IMR-90 (cell line): ENCODE measurements at regions not wholly inside any gene's neighbourhood (a gene's known extent, or its start where the extent isn't known, plus 50 kb on each side); places are given as distances from the start of the nearest gene placed in this dataset.

Source experiments
- ATAC-seq: fragments of 200-7000 bp; cut with Tn5 transposase; 2 replicates; pipeline ENCODE4 v1.9.1; 2020; ENCODE audit warnings: low read depth, mild to moderate bottlenecking, moderate library complexity
- BruUV-seq: library from RNA; stranded (reverse); fragments of 400-500 nt; replicated peaks from 2 replicates; lab custom pipeline; 2021; lab: Mats Ljungman, UMichigan
- CTCF ChIA-PET: fragments of 300-600 bp; formaldehyde crosslinking; extraction: SDS; loops from one replicate; lab custom pipeline; 2021; ENCODE audit warnings: antibody characterized with exemption; lab: Yijun Ruan, JAX
- POLR2A ChIA-PET: fragments of 300-600 bp; sonication (Branson Sonifier 250); formaldehyde crosslinking; loops from one replicate; lab custom pipeline; 2022; ENCODE audit warnings: antibody characterized with exemption; ENCODE audit not compliant: unreplicated experiment; lab: Charles Lee
- DNase-seq: peaks from one replicate; pipeline ENCODE4 v3.0.0; 2013
- H2AFZ ChIP-seq: replicated peaks from 2 replicates; pipeline ENCODE3; 2013; ENCODE audit warnings: low read length, mild to moderate bottlenecking; ENCODE audit not compliant: poor library complexity
- H2AK5ac ChIP-seq: 2 replicates; pipeline ENCODE4 v1.6.1; 2013; ENCODE audit warnings: low read depth, low read length, inconsistent platforms
- H2AK9ac ChIP-seq: replicated peaks from 2 replicates; pipeline ENCODE3; 2013; ENCODE audit warnings: mild to moderate bottlenecking, low read depth, low read length, moderate library complexity; ENCODE audit not compliant: poor library complexity
- H2BK120ac ChIP-seq: 2 replicates; pipeline ENCODE4 v1.6.1; 2013; ENCODE audit warnings: low read depth, low read length, inconsistent platforms
- H2BK15ac ChIP-seq: 3 replicates; pipeline ENCODE4 v1.6.1; 2013; ENCODE audit warnings: low read depth, low read length, inconsistent platforms
- H2BK20ac ChIP-seq: 2 replicates; pipeline ENCODE4 v1.6.1; 2013; ENCODE audit warnings: low read depth, mild to moderate bottlenecking, inconsistent platforms, low read length, moderate library complexity
- H2BK5ac ChIP-seq: 2 replicates; pipeline ENCODE4 v1.6.1; 2013; ENCODE audit warnings: mild to moderate bottlenecking, low read depth, low read length, inconsistent platforms; ENCODE audit not compliant: poor library complexity, severe bottlenecking
- H3K14ac ChIP-seq: replicated peaks from 2 replicates; pipeline ENCODE4 v1.6.1; 2013; ENCODE audit warnings: low read depth, low read length, inconsistent platforms
- H3K18ac ChIP-seq: 2 replicates; pipeline ENCODE4 v1.6.1; 2013; ENCODE audit warnings: low read depth, low read length, control low read depth
- H3K23ac ChIP-seq: 2 replicates; pipeline ENCODE4 v1.6.1; 2013; ENCODE audit warnings: low read depth, low read length, inconsistent platforms
- H3K27ac ChIP-seq: 2 replicates; pipeline ENCODE4 v1.5.1; 2013; ENCODE audit warnings: mild to moderate bottlenecking, control low read depth, low read length; ENCODE audit not compliant: insufficient read depth
- H3K27me3 ChIP-seq: 2 replicates; pipeline ENCODE4 v1.6.1; 2013; ENCODE audit warnings: low read length; ENCODE audit not compliant: control insufficient read depth, insufficient read depth
- H3K36me3 ChIP-seq: 2 replicates; pipeline ENCODE4 v1.6.1; 2013; ENCODE audit warnings: low read length, mixed read lengths; ENCODE audit not compliant: control insufficient read depth, insufficient read depth
- H3K4ac ChIP-seq: 2 replicates; pipeline ENCODE4 v1.6.1; 2013; ENCODE audit warnings: low read depth, low read length, inconsistent platforms
- H3K4me1 ChIP-seq: 2 replicates; pipeline ENCODE4 v1.6.1; 2013; ENCODE audit warnings: low read length, mixed read lengths; ENCODE audit not compliant: control insufficient read depth, insufficient read depth
- H3K4me2 ChIP-seq: 2 replicates; pipeline ENCODE4 v1.6.1; 2013; ENCODE audit warnings: low read depth, mild to moderate bottlenecking, control low read depth, low read length, moderate library complexity
- H3K4me3 ChIP-seq: 2 replicates; pipeline ENCODE4 v1.5.1; 2013; ENCODE audit warnings: low read depth, mild to moderate bottlenecking, control low read depth, low read length, moderate library complexity; ENCODE audit not compliant: insufficient read depth
- H3K56ac ChIP-seq: 2 replicates; pipeline ENCODE4 v1.6.1; 2013; ENCODE audit warnings: low read length, inconsistent platforms; ENCODE audit not compliant: insufficient read depth; ENCODE audit errors: extremely low read depth
- H3K79me1 ChIP-seq, 2 experiments: 2 replicates each; pipeline ENCODE4 v1.6.1; 2013; ENCODE audit warnings: low read length in 2 of 2, inconsistent platforms in 1 of 2, low read depth in 1 of 2
- H3K9ac ChIP-seq: 2 replicates; pipeline ENCODE4 v1.6.1; 2013; ENCODE audit warnings: low read depth, low read length, control low read depth
- H3K9me1 ChIP-seq: 2 replicates; pipeline ENCODE4 v1.6.1; 2013; ENCODE audit warnings: low read length, inconsistent platforms; ENCODE audit not compliant: insufficient read depth
- H3K9me3 ChIP-seq: 2 replicates; pipeline ENCODE4 v1.6.1; 2013; ENCODE audit warnings: low read length; ENCODE audit not compliant: control insufficient read depth, insufficient read depth
- H4K20me1 ChIP-seq: 2 replicates; pipeline ENCODE4 v1.6.1; 2013; ENCODE audit warnings: low read length, inconsistent platforms; ENCODE audit not compliant: insufficient read depth
- H4K5ac ChIP-seq: 2 replicates; pipeline ENCODE4 v1.6.1; 2013; ENCODE audit warnings: mild to moderate bottlenecking, low read depth, low read length, control low read depth
- H4K8ac ChIP-seq, 2 experiments: 2 replicates each; pipeline ENCODE4 v1.6.1; 2013; ENCODE audit warnings: low read depth in 2 of 2, low read length in 2 of 2, control low read depth in 1 of 2, inconsistent platforms in 1 of 2
- H4K91ac ChIP-seq: 2 replicates; pipeline ENCODE4 v1.6.1; 2013; ENCODE audit warnings: low read depth, low read length, inconsistent platforms; ENCODE audit not compliant: insufficient read depth
- BHLHE40 ChIP-seq: fragments of 150-350 bp; IDR thresholded peaks from 2 replicates; pipeline ENCODE4 v1.6.1; 2016; ENCODE audit warnings: mild to moderate bottlenecking, low read depth, low read length
- CEBPB ChIP-seq: IDR thresholded peaks from 2 replicates; pipeline ENCODE4 v1.6.1; 2012; ENCODE audit warnings: low read depth, low read length, improper control_type of control experiment
- CHD1 ChIP-seq: IDR thresholded peaks from 2 replicates; pipeline ENCODE4 v1.6.1; 2012; ENCODE audit warnings: low read depth, low read length, improper control_type of control experiment
- FOS ChIP-seq: fragments of 150-350 bp; IDR thresholded peaks from 2 replicates; pipeline ENCODE4 v1.6.1; 2016; ENCODE audit warnings: low read depth, low read length
- MAFK ChIP-seq: IDR thresholded peaks from 2 replicates; pipeline ENCODE4 v1.6.1; 2012; ENCODE audit warnings: low read depth, low read length, improper control_type of control experiment
- MAZ ChIP-seq: IDR thresholded peaks from 2 replicates; pipeline ENCODE4 v1.6.1; 2012; ENCODE audit warnings: low read depth, mild to moderate bottlenecking, low read length, improper control_type of control experiment, moderate library complexity, borderline replicate concordance
- MXI1 ChIP-seq: IDR thresholded peaks from 2 replicates; pipeline ENCODE4 v1.6.1; 2012; ENCODE audit warnings: low read depth, mild to moderate bottlenecking, low read length, moderate library complexity, borderline replicate concordance
- NFE2L2 ChIP-seq: fragments of 150-350 bp; IDR thresholded peaks from 2 replicates; pipeline ENCODE4 v1.6.1; 2016; ENCODE audit warnings: low read depth, mild to moderate bottlenecking, low read length
- POLR2A ChIP-seq: IDR thresholded peaks from 2 replicates; pipeline ENCODE4 v1.6.1; 2012; ENCODE audit warnings: mild to moderate bottlenecking, low read depth, low read length
- RAD21 ChIP-seq: IDR thresholded peaks from 2 replicates; pipeline ENCODE4 v1.6.1; 2012; ENCODE audit warnings: low read length, improper control_type of control experiment
- RCOR1 ChIP-seq: IDR thresholded peaks from 2 replicates; pipeline ENCODE4 v1.6.1; 2012; ENCODE audit warnings: mild to moderate bottlenecking, low read length, improper control_type of control experiment; ENCODE audit not compliant: insufficient replicate concordance
- RFX5 ChIP-seq: IDR thresholded peaks from 2 replicates; pipeline ENCODE4 v1.8.0; 2012; ENCODE audit warnings: low read depth, mild to moderate bottlenecking, low read length, moderate library complexity
- SMC3 ChIP-seq: fragments of 150-350 bp; IDR thresholded peaks from 2 replicates; pipeline ENCODE4 v1.6.1; 2016; ENCODE audit warnings: low read depth, mild to moderate bottlenecking, antibody characterized with exemption, low read length, moderate library complexity
- WGBS, 2 experiments: methylation state at CpG; one replicate each; pipeline versions ENCODE4 v1.1.5 to v1.1.7; 2013; ENCODE audit warnings: missing lambda C conversion rate in 2 of 2; ENCODE audit not compliant: insufficient read length in 1 of 2; ENCODE audit errors: extremely low coverage in 2 of 2; 5-methylcytosine and 5-hydroxymethylcytosine counted together
- dilution Hi-C: fragments of 300-500 bp; cut with HindIII; formaldehyde crosslinking; loops from one replicate; pipeline ENCODE4 v1.14.3; 2018; ENCODE audit warnings: low sequenced_read_pairs; ENCODE audit not compliant: unreplicated experiment
- in situ Hi-C: fragments of 300-500 bp; cut with MboI; formaldehyde crosslinking; loops from 3 replicates; pipeline ENCODE4 v1.14.3; 2019; ENCODE audit warnings: low sequenced_read_pairs, inconsistent platforms, mixed read lengths
- intact Hi-C: fragments of 100-400 bp; cut with micrococcal nuclease; formaldehyde crosslinking; loops from 2 replicates; pipeline ENCODE4 v1.10.0; 2022
- TF ChIP-seq, protein P1 (sequence below): fragments of 150-350 bp; IDR thresholded peaks from 2 replicates; pipeline ENCODE4 v1.6.1; 2017; ENCODE audit warnings: mild to moderate bottlenecking, antibody characterized with exemption, low read length, low read depth
- TF ChIP-seq, protein P2 (sequence below): fragments of 150-350 bp; IDR thresholded peaks from 2 replicates; pipeline ENCODE4 v1.6.1; 2016; ENCODE audit warnings: low read depth, mild to moderate bottlenecking, low read length, moderate library complexity, borderline replicate concordance
- TF ChIP-seq, protein P3 (sequence below): conservative IDR thresholded peaks from 2 replicates; pipeline ENCODE4 v1.5.1; 2012; ENCODE audit warnings: mild to moderate bottlenecking, low read depth, low read length, improper control_type of control experiment

DNA sequence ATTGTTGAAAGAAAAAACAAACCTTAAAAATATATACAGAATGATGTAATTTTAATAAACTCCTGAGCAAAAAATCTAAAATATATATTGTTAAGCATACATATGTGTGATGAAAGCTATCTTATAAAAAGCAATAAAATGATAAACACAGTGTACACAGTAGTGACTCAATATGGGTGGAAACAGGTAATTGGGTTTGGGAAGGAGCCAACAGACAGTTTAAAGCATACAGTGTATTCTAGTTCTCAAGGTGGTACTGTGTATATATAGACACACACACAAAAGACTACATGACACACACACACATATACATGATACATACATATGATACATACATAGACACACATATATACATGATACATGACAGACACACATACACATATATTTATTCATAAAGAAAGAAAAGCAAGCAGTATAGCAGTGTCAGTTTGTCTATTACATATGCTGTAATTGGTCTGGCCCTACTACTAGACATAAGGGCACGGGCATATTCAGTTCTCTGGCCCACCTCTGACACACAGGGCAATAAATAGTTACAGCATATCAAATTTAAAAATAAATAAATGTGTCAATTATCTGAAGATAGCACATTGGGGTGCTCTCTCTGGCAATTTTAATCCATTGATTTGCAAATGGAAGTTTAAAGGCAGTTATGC is 330.2 kb downstream of the S1PR1 start:
- CTCF ChIA-PET = interaction anchor here (1.0 kb wide), 1 partner anchor 25 kb away, joined by 3 read pairs; no protein-coding TSS in a partner anchor

More for the DNA sequence above, 330.2 kb downstream of the S1PR1 start:
- H2BK120ac ChIP-seq = no peak overlapping the region
- no peaks in the 10 kb centered on the region for H3K4me1 ChIP-seq
- H2AFZ ChIP-seq = no peak overlapping the region
- no peaks in the 10 kb centered on the region for H3K36me3 ChIP-seq
- no peak overlapping the region for H3K56ac ChIP-seq
- H3K79me1 ChIP-seq = no peaks in the 10 kb centered on the region
- ATAC-seq (no peak), DNase-seq (no peak)
- H2AK9ac ChIP-seq = no peak overlapping the region
- no peak overlapping the region for H3K18ac ChIP-seq
- no peak overlapping the region for H3K4ac ChIP-seq
- no peak overlapping the region for H2BK5ac ChIP-seq
- no peak overlapping the region for H4K91ac ChIP-seq
- no peaks in the 10 kb centered on the region for H3K9me1 ChIP-seq
- no CpG with 5 or more reads among the region's 1 CpG for WGBS, 2 experiments
- dilution Hi-C loops (no loop called here), intact Hi-C loops (loop anchor here (1.0 kb wide), 1 partner anchor 47 kb away; no protein-coding TSS in a partner anchor), in situ Hi-C loops (no loop called here)
- no peaks in the 10 kb centered on the region for H3K27me3 ChIP-seq
- no peaks in the 10 kb centered on the region for H4K20me1 ChIP-seq
- H3K4me3 ChIP-seq = no peak overlapping the region
- no peak overlapping the region for H3K23ac ChIP-seq
- no peak overlapping the region for H4K5ac ChIP-seq
- H4K8ac ChIP-seq = no peak overlapping the region
- H2BK15ac ChIP-seq = no peak overlapping the region
- no peaks in the 10 kb centered on the region for H3K9me3 ChIP-seq
- TF ChIP-seq RAD21 (no peak), BHLHE40 (no peak), CHD1 (no peak), MXI1 (no peak), RCOR1 (no peak), MAFK (no peak), FOS (no peak), SMC3 (no peak), POLR2A (no peak), NFE2L2 (no peak), MAZ (no peak), CEBPB (no peak), RFX5 (no peak)
- TF ChIP-seq, protein P1, sequence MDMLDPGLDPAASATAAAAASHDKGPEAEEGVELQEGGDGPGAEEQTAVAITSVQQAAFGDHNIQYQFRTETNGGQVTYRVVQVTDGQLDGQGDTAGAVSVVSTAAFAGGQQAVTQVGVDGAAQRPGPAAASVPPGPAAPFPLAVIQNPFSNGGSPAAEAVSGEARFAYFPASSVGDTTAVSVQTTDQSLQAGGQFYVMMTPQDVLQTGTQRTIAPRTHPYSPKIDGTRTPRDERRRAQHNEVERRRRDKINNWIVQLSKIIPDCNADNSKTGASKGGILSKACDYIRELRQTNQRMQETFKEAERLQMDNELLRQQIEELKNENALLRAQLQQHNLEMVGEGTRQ = no peak
- TF ChIP-seq, protein P2, sequence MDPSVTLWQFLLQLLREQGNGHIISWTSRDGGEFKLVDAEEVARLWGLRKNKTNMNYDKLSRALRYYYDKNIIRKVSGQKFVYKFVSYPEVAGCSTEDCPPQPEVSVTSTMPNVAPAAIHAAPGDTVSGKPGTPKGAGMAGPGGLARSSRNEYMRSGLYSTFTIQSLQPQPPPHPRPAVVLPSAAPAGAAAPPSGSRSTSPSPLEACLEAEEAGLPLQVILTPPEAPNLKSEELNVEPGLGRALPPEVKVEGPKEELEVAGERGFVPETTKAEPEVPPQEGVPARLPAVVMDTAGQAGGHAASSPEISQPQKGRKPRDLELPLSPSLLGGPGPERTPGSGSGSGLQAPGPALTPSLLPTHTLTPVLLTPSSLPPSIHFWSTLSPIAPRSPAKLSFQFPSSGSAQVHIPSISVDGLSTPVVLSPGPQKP = no peak
- TF ChIP-seq, protein P3, sequence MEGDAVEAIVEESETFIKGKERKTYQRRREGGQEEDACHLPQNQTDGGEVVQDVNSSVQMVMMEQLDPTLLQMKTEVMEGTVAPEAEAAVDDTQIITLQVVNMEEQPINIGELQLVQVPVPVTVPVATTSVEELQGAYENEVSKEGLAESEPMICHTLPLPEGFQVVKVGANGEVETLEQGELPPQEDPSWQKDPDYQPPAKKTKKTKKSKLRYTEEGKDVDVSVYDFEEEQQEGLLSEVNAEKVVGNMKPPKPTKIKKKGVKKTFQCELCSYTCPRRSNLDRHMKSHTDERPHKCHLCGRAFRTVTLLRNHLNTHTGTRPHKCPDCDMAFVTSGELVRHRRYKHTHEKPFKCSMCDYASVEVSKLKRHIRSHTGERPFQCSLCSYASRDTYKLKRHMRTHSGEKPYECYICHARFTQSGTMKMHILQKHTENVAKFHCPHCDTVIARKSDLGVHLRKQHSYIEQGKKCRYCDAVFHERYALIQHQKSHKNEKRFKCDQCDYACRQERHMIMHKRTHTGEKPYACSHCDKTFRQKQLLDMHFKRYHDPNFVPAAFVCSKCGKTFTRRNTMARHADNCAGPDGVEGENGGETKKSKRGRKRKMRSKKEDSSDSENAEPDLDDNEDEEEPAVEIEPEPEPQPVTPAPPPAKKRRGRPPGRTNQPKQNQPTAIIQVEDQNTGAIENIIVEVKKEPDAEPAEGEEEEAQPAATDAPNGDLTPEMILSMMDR = no peak
- H3K14ac ChIP-seq = no peak overlapping the region
- H2AK5ac ChIP-seq = no peak overlapping the region
- BruUV-seq = no TSS peak
- no peak overlapping the region for H3K27ac ChIP-seq
- POLR2A ChIA-PET = no interaction called here
- H2BK20ac ChIP-seq = no peak overlapping the region
- H3K9ac ChIP-seq = no peak overlapping the region
- no peak overlapping the region for H3K4me2 ChIP-seq
